ENCODE measurements at regions not wholly inside any gene's neighbourhood (a gene's known extent, or its start where the extent isn't known, plus 50 kb on each side); places are given as distances from the start of the nearest gene placed in this dataset.
A peak's percentile ranks its signal among the peaks of the same experiment; 100 is the strongest.
"Not testable (repeated sequence)": the region's sequence is repeated elsewhere in the genome, so short reads cannot be mapped to it uniquely, and the experiment has no call there.

GRCh38 chrX:16320765-16321355 is 153.6 kb downstream of the MAGEB17 start:
- no peak for DNase-seq

GRCh38 chrX:16333453-16333852 is 166.2 kb downstream of the MAGEB17 start:
- DNase-seq = no peak

GRCh38 chrX:16335181-16335580 is 167.9 kb downstream of the MAGEB17 start:
- DNase-seq = no peak

GRCh38 chrX:16347968-16348670 is 180.8 kb downstream of the MAGEB17 start:
- no peak for DNase-seq

- DNase-seq = no peak
Observed at GRCh38 chrX:16357902-16358301, 190.6 kb downstream of the MAGEB17 start.

GRCh38 chrX:16360056-16360455 is 192.8 kb downstream of the MAGEB17 start:
- not testable (repeated sequence) for DNase-seq

GRCh38 chrX:16368696-16369095 is 201.4 kb downstream of the MAGEB17 start:
- no peak for DNase-seq

- no peak for DNase-seq
Observed at GRCh38 chrX:16376056-16376455, 208.8 kb downstream of the MAGEB17 start.

GRCh38 chrX:16386126-16386525 is 218.8 kb downstream of the MAGEB17 start:
- DNase-seq = no peak

- DNase-seq = no peak
Observed at GRCh38 chrX:16392597-16392996, 225.3 kb downstream of the MAGEB17 start.

- DNase-seq = no peak
Observed at GRCh38 chrX:16394290-16394689, 227.0 kb downstream of the MAGEB17 start.

GRCh38 chrX:16403808-16404207 is 236.5 kb downstream of the MAGEB17 start:
- DNase-seq = no peak

- no peak for DNase-seq
Observed at GRCh38 chrX:16416588-16416987, 233.4 kb upstream of the S100G start.

GRCh38 chrX:16418650-16419049 is 231.3 kb upstream of the S100G start:
- no peak for DNase-seq

- DNase-seq = no peak
Observed at GRCh38 chrX:16427668-16428067, 222.3 kb upstream of the S100G start.

GRCh38 chrX:16429406-16429805 is 220.6 kb upstream of the S100G start:
- no peak for DNase-seq

- no peak for DNase-seq
Observed at GRCh38 chrX:16431266-16431665, 218.7 kb upstream of the S100G start.

- no peak for DNase-seq
Observed at GRCh38 chrX:16433021-16433420, 216.9 kb upstream of the S100G start.

- no peak for DNase-seq
Observed at GRCh38 chrX:16435399-16435986, 214.5 kb upstream of the S100G start.

GRCh38 chrX:16436348-16437188 is 213.4 kb upstream of the S100G start:
- DNase-seq = peak; percentile 12

- no peak for DNase-seq
Observed at GRCh38 chrX:16440446-16440845, 209.5 kb upstream of the S100G start.

- no peak for DNase-seq
Observed at GRCh38 chrX:16444353-16444752, 205.6 kb upstream of the S100G start.

- DNase-seq = peak; percentile 2
Observed at GRCh38 chrX:16445166-16445752, 204.7 kb upstream of the S100G start.
